NCI-H146 (cell line): ENCODE measurements at regions not wholly inside any gene's neighbourhood (a gene's known extent, or its start where the extent isn't known, plus 50 kb on each side); places are given as distances from the start of the nearest gene placed in this dataset.

Source experiments
- DNase-seq: peaks from one replicate; lab custom pipeline; 2025; lab: John Stamatoyannopoulos, UW

DNA sequence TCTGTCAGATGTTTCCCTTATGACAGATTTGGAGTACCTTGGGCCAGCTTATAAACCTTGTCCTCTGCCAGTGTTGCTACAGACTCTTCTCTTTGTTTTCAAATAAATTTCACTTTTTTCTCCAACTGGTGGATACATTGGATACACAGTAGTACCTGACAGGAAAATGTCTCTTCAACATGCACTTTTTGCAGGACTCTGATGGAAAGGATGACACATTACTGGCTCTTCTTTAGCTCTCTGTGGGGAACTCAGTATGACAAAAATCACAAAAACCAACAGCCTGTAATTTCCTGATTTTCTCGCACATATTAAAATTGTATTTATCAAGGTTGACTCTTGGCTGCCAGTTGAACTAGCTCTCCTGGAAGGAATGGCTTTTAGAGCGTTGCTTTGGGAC lies 61.3 kb upstream of the GIMD1 start:
- no peak for DNase-seq

DNA sequence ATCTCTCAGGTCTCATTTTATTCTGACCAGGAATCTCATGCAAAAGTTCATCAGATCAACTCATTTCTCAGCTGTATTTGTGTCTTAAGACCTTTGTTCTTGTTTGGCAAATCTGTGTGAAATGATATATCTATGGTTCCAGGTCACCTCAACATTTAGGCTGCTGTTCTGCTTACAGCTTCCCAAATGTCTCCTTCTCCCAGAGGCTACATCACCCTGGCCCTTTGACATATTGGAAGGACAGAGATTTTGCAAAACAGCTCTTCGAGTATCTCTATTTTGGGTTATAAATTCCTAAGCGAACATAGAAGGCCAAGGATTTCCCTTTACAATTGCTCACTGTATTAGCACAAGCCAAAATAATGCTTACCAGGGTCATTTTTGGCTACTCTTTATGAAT lies 57.5 kb upstream of the GIMD1 start:
- no peak for DNase-seq

DNA sequence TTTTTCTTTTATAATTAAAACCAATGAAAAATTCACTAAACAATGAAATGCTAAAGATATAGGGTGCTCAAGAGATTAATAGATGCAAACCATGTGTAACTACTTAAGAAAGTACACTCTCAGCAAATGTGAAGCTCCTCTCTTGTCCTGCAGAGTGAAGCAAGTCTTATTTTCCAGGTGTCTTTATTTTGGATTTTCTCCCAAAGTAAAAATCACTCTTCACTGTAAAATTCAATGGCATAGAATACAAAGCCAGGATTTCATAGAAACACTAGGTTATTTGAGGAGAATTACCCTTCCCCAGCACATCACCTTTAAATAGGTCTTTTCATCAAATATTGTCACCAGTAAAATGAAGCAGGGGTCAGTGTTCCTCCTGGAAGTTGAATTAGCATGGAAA lies 57.0 kb upstream of the GIMD1 start:
- no peak for DNase-seq

DNA sequence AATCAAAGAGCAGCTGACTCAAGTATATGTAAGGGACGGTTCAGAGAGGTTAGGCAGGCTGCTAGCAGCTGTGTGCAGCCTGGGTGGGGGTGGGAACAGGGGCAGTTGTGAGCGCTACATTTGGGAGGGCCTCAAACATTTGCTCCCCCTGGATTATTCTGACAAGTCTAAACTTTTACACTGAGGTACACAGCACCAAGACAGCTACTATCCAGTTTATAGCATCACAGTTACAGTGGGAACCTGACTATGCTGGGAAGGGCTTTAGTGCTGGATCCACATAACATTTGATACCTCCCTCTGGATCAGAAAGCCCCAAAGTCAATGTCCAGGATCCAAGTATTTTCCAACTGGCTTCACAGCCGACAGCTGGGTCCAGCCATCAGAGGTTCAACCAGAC lies 55.8 kb upstream of the GIMD1 start:
- DNase-seq, result no peak

DNA sequence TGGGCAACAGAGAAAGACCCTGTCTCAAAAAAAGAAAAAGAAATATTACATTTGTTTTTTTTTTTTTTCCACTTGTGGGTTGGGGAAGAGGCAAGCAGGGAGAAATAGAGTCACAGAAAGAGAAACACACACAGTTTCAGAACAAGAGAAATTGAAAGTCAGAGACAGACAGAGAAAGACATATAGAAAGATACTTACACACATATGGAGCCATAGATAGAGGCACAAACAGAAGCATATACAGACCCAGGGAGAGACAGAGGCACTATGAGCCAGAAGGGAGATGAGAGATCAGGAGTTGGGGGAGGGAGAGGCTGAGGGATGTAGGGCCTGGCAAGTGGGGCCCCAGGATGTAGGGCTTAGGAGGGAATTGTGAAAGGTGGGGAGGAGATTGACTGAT lies 55.2 kb upstream of the GIMD1 start:
- DNase-seq, result no peak

DNA sequence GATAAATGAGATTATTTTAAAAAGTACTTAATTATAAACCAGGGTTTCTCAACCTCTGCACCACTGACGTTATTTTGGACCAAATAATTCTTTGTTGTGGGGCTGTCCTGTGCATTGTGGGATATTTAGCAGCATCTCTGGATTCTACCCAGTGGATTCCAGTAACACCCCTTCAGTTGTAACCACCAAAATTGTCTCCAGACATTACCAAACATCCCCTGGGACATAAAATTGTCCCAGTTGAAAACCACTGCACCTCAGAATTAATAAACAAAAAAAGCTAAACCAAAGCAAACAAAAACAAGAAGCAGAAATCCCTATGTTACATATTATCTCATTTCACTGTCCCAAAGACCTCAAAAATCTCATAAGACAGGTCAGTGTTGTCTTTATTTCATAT lies 54.2 kb upstream of the GIMD1 start:
- DNase-seq, result no peak

DNA sequence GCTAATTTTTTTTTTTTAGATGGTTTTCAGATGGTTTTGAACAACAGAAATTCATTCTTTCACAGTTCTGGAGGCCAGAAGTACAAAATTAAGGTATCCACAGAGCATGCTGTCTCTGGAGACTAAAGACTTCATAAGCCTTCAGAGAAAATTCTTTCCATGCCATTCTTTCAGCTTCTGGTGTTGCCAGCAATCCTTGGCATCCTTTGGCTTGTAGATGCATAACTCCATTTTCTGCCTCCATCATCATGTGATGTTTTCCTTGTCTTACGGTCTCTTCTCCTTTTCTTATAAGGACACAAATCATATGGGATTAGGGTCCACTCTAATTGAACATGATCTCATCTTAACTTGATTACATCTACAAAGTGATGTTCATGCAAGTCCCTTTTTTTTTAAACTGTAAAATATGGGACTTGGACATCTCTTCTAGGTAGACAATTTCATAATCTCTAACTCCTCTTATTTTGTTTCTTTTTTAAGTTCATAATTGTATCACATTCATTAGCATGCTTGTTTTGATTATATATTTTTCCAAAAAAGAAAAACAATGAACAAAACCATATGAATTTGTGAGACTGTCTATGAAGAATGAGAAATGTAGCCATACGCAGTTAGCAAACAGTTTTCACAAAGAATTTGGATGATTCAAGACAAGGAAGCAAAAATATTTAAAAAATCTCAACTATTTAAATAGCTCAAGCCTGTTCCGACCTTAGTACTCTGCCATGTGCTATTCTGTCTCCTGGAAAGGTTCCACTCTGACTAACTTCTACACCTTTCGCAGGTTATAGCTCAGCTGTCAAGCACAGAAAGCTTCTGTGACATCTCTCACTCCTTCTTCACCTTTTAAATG lies 53.1 kb upstream of the GIMD1 start:
- no peak for DNase-seq

DNA sequence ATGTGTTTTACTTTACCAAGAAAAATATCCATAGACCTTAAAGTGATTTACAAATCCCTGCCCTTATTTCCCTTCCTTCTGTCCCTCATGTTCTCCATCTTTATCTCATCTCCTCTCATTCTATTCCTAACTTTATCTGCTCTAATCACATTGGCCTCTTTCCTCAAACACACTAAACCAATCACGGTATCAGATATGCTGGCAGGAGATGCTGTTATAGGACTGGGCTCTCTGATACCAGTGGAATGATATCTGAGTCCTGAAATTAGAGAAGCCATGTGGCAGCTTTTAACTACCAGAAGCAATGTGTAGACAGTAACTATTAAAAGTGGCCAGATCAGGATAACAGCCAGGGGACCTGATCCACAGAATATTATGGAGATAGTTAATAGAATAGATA lies 49.9 kb upstream of the GIMD1 start:
- DNase-seq, result no peak
